ENCODE measurements at regions not wholly inside any gene's neighbourhood (a gene's known extent, or its start where the extent isn't known, plus 50 kb on each side); places are given as distances from the start of the nearest gene placed in this dataset.

GRCh38 chr4:124491361-124492145 lies 221.0 kb downstream of the ANKRD50 start:
- peaks cover 1% of the 10 kb centered on the region for H3K9me3 Mint-ChIP-seq
- H3K4me1 Mint-ChIP-seq (ENCODE audit: unreplicated experiment): no peaks in the 10 kb centered on the region
- H3K36me3 Mint-ChIP-seq: no peaks in the 10 kb centered on the region
- DNase-seq (ENCODE audit: extremely low spot score, unreplicated experiment): no peak
- no peaks in the 10 kb centered on the region for H3K27me3 Mint-ChIP-seq
- no peak overlapping the region for H3K27ac Mint-ChIP-seq
- no peak overlapping the region for H3K4me3 Mint-ChIP-seq
- TF ChIP-seq CTCF (conservative IDR thresholded peaks at IDR 0.05): no peak

- TF ChIP-seq CTCF (conservative IDR thresholded peaks at IDR 0.05): no peak
- Mint-ChIP-seq H3K9me3 (no peaks in the 10 kb centered on the region), H3K36me3 (no peaks in the 10 kb centered on the region), H3K4me3 (no peak overlapping the region), H3K27me3 (no peaks in the 10 kb centered on the region), H3K4me1 (ENCODE audit: unreplicated experiment) (peaks cover 13% of the 10 kb centered on the region), H3K27ac (no peak overlapping the region)
- no peak for DNase-seq (ENCODE audit: extremely low spot score, unreplicated experiment)
These were observed 213.3 kb downstream of the ANKRD50 start for GRCh38 chr4:124499261-124499660.

- no peak for TF ChIP-seq CTCF (conservative IDR thresholded peaks at IDR 0.05)
- Mint-ChIP-seq H3K27me3 (no peaks in the 10 kb centered on the region), H3K27ac (no peak overlapping the region), H3K4me1 (ENCODE audit: unreplicated experiment) (peaks cover 13% of the 10 kb centered on the region), H3K36me3 (no peaks in the 10 kb centered on the region), H3K4me3 (no peak overlapping the region), H3K9me3 (no peaks in the 10 kb centered on the region)
- no peak for DNase-seq (ENCODE audit: extremely low spot score, unreplicated experiment)
These were observed 211.0 kb downstream of the ANKRD50 start for GRCh38 chr4:124501576-124501975.

- no peaks in the 10 kb centered on the region for H3K27me3 Mint-ChIP-seq
- H3K27ac Mint-ChIP-seq: no peak overlapping the region
- H3K9me3 Mint-ChIP-seq: no peaks in the 10 kb centered on the region
- peaks cover 20% of the 10 kb centered on the region for H3K4me1 Mint-ChIP-seq (ENCODE audit: unreplicated experiment)
- no peak overlapping the region for H3K4me3 Mint-ChIP-seq
- no peaks in the 10 kb centered on the region for H3K36me3 Mint-ChIP-seq
- no peak for DNase-seq (ENCODE audit: extremely low spot score, unreplicated experiment)
- TF ChIP-seq CTCF (conservative IDR thresholded peaks at IDR 0.05): no peak
These were observed 208.1 kb downstream of the ANKRD50 start for GRCh38 chr4:124504431-124504830.

- TF ChIP-seq CTCF (conservative IDR thresholded peaks at IDR 0.05): no peak
- no peak for DNase-seq (ENCODE audit: extremely low spot score, unreplicated experiment)
- Mint-ChIP-seq H3K4me1 (ENCODE audit: unreplicated experiment) (peaks cover 14% of the 10 kb centered on the region), H3K27ac (no peak overlapping the region), H3K36me3 (no peaks in the 10 kb centered on the region), H3K27me3 (no peaks in the 10 kb centered on the region), H3K4me3 (no peak overlapping the region), H3K9me3 (no peaks in the 10 kb centered on the region)
These were observed 207.3 kb downstream of the ANKRD50 start for GRCh38 chr4:124505211-124505610.
